ENCODE measurements at regions not wholly inside any gene's neighbourhood (a gene's known extent, or its start where the extent isn't known, plus 50 kb on each side); places are given as distances from the start of the nearest gene placed in this dataset.

DNA sequence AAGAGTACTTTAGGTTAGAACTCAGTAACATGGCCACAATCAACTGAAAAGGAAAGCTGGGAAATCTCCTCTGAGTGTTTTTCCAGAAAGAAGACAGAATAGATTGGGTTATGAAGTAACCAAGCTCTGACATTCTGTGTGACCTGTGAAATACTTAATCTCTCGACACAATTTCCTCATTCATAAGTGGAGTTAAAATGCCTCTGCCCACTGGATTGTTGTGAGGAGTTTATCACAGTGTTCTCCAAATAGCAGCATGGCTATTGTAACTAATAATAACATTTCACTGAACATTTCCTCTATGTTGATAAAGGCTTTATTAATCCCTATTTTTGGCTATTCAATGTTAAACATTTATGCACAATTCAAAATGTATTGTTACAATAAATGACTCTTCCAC lies 311.0 kb downstream of the GABRB2 start:
- H3K27me3 ChIP-seq (ENCODE audit: insufficient read depth, low read length): no peaks in the 10 kb centered on the region
- no peak overlapping the region for H3K27ac ChIP-seq (ENCODE audit: low read depth, low read length)
- DNase-seq (ENCODE audit: insufficient read length, low spot score, missing footprints): no peak
- TF ChIP-seq, protein P1, sequence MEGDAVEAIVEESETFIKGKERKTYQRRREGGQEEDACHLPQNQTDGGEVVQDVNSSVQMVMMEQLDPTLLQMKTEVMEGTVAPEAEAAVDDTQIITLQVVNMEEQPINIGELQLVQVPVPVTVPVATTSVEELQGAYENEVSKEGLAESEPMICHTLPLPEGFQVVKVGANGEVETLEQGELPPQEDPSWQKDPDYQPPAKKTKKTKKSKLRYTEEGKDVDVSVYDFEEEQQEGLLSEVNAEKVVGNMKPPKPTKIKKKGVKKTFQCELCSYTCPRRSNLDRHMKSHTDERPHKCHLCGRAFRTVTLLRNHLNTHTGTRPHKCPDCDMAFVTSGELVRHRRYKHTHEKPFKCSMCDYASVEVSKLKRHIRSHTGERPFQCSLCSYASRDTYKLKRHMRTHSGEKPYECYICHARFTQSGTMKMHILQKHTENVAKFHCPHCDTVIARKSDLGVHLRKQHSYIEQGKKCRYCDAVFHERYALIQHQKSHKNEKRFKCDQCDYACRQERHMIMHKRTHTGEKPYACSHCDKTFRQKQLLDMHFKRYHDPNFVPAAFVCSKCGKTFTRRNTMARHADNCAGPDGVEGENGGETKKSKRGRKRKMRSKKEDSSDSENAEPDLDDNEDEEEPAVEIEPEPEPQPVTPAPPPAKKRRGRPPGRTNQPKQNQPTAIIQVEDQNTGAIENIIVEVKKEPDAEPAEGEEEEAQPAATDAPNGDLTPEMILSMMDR (IDR thresholded peaks at IDR 0.05; ENCODE audit: extremely low read depth, low read depth, low read length): no peak
- H3K4me1 ChIP-seq (ENCODE audit: insufficient read depth, low read length): no peaks in the 10 kb centered on the region
- H3K79me2 ChIP-seq (ENCODE audit: insufficient read depth, low read length): no peaks in the 10 kb centered on the region
- no peak overlapping the region for H2AFZ ChIP-seq (ENCODE audit: low read length)
- no peaks in the 10 kb centered on the region for H4K20me1 ChIP-seq (ENCODE audit: insufficient read depth, low read length)
- H3K4me2 ChIP-seq (ENCODE audit: insufficient read depth, low read length): no peak overlapping the region
- H3K4me3 ChIP-seq (ENCODE audit: insufficient read depth, low read length): no peak overlapping the region
- H3K36me3 ChIP-seq (ENCODE audit: insufficient read depth, low read length): no peaks in the 10 kb centered on the region
- no peaks in the 10 kb centered on the region for H3K9me3 ChIP-seq (ENCODE audit: low read depth, low read length)

DNA sequence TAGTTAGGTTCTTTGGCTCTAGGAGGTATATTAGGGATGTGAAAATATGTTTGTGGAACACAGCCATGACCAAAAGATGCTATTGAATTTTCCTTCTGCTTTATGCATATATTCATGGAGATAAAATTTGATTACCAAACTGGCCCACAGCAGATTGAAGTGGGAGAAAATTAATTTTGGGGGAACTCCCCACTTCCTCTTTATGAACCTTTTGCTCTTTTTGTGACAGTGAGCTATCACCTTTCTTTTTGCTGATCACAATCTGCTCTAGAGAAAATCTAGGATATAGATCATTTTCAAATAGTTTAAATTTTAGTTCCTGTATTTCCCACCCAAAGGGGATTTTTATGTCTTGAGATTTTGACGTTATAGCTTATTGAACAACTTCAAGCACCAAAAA lies 313.0 kb downstream of the GABRB2 start:
- H3K27ac ChIP-seq (ENCODE audit: low read depth, low read length): no peak overlapping the region
- H3K27me3 ChIP-seq (ENCODE audit: insufficient read depth, low read length): no peaks in the 10 kb centered on the region
- H3K79me2 ChIP-seq (ENCODE audit: insufficient read depth, low read length): no peaks in the 10 kb centered on the region
- H4K20me1 ChIP-seq (ENCODE audit: insufficient read depth, low read length): no peaks in the 10 kb centered on the region
- no peaks in the 10 kb centered on the region for H3K36me3 ChIP-seq (ENCODE audit: insufficient read depth, low read length)
- H3K4me3 ChIP-seq (ENCODE audit: insufficient read depth, low read length): no peak overlapping the region
- H2AFZ ChIP-seq (ENCODE audit: low read length): no peak overlapping the region
- no peaks in the 10 kb centered on the region for H3K4me1 ChIP-seq (ENCODE audit: insufficient read depth, low read length)
- no peak for DNase-seq (ENCODE audit: insufficient read length, low spot score, missing footprints)
- no peaks in the 10 kb centered on the region for H3K9me3 ChIP-seq (ENCODE audit: low read depth, low read length)
- no peak overlapping the region for H3K4me2 ChIP-seq (ENCODE audit: insufficient read depth, low read length)
- TF ChIP-seq, protein P1 (IDR thresholded peaks at IDR 0.05; ENCODE audit: extremely low read depth, low read depth, low read length): no peak

DNA sequence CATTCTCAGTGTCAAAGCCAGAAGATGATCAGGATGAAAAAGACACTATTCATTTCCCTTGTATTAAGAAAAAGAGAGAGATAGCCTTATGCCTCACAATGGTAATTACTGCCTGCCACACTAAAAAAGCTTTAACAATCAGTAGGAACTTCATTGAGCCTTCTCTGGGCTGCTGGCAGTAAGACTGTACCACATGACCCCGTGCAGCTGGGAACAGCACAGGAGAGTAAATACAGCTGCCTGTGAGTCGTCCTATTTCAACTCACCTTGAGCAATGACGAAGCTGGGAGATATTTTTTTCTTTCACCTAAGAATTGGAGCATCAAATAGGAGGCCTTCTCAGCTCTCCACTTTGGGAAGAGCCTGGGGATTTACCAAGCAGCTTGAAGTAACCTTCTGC lies 316.3 kb downstream of the GABRB2 start:
- no peaks in the 10 kb centered on the region for H3K27me3 ChIP-seq (ENCODE audit: insufficient read depth, low read length)
- no peaks in the 10 kb centered on the region for H3K79me2 ChIP-seq (ENCODE audit: insufficient read depth, low read length)
- no peaks in the 10 kb centered on the region for H3K36me3 ChIP-seq (ENCODE audit: insufficient read depth, low read length)
- H4K20me1 ChIP-seq (ENCODE audit: insufficient read depth, low read length): no peaks in the 10 kb centered on the region
- H3K27ac ChIP-seq (ENCODE audit: low read depth, low read length): no peak overlapping the region
- H3K9me3 ChIP-seq (ENCODE audit: low read depth, low read length): no peaks in the 10 kb centered on the region
- H3K4me2 ChIP-seq (ENCODE audit: insufficient read depth, low read length): no peak overlapping the region
- TF ChIP-seq, protein P1 (IDR thresholded peaks at IDR 0.05; ENCODE audit: extremely low read depth, low read depth, low read length): no peak
- no peak for DNase-seq (ENCODE audit: insufficient read length, low spot score, missing footprints)
- no peak overlapping the region for H2AFZ ChIP-seq (ENCODE audit: low read length)
- H3K4me3 ChIP-seq (ENCODE audit: insufficient read depth, low read length): no peak overlapping the region
- H3K4me1 ChIP-seq (ENCODE audit: insufficient read depth, low read length): no peaks in the 10 kb centered on the region

DNA sequence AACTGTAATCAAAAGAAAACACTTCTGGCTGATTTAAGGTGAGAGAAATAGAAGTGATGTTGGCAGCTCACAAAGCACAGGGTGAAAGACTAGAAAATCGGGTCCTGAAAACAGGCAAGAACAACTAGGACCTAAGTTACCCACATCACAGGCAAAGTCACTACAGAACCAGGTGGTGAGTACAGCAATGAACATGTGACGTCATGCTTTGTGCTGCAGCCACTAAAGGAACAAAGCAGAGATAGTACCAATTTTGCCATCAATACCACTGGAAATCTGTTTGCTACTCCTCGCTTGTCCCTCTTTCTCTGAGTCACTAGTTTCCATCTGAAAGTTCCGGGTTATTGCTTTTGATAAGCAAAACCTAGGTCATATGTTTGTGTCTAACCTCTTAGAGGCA lies 326.7 kb downstream of the GABRB2 start:
- no peak overlapping the region for H3K4me3 ChIP-seq (ENCODE audit: insufficient read depth, low read length)
- no peak overlapping the region for H2AFZ ChIP-seq (ENCODE audit: low read length)
- no peak overlapping the region for H3K4me2 ChIP-seq (ENCODE audit: insufficient read depth, low read length)
- H3K79me2 ChIP-seq (ENCODE audit: insufficient read depth, low read length): no peaks in the 10 kb centered on the region
- H4K20me1 ChIP-seq (ENCODE audit: insufficient read depth, low read length): no peaks in the 10 kb centered on the region
- TF ChIP-seq, protein P1 (IDR thresholded peaks at IDR 0.05; ENCODE audit: extremely low read depth, low read depth, low read length): no peak
- no peaks in the 10 kb centered on the region for H3K36me3 ChIP-seq (ENCODE audit: insufficient read depth, low read length)
- no peak overlapping the region for H3K27ac ChIP-seq (ENCODE audit: low read depth, low read length)
- H3K27me3 ChIP-seq (ENCODE audit: insufficient read depth, low read length): no peaks in the 10 kb centered on the region
- no peaks in the 10 kb centered on the region for H3K4me1 ChIP-seq (ENCODE audit: insufficient read depth, low read length)
- no peak for DNase-seq (ENCODE audit: insufficient read length, low spot score, missing footprints)
- H3K9me3 ChIP-seq (ENCODE audit: low read depth, low read length): no peaks in the 10 kb centered on the region

Data from osteoblast (primary cell).